Smooth muscle cell (in vitro differentiated cells): ENCODE measurements at regions not wholly inside any gene's neighbourhood (a gene's known extent, or its start where the extent isn't known, plus 50 kb on each side); places are given as distances from the start of the nearest gene placed in this dataset.

Experiments used
- DNase-seq: peaks from one replicate; lab custom pipeline; 2025; ENCODE audit not compliant: unreplicated experiment; lab: John Stamatoyannopoulos, UW
- H2AFZ ChIP-seq: fragments of 200-600 bp; sonication (generic); 2 replicates; pipeline ENCODE4 v1.6.0; 2016; ENCODE audit warnings: antibody characterized with exemption, low read depth, mild to moderate bottlenecking
- H3F3A ChIP-seq: fragments of 200-600 bp; sonication (generic); 2 replicates; pipeline ENCODE4 v1.6.0; 2017; ENCODE audit warnings: antibody characterized with exemption, low read depth
- H3K27ac ChIP-seq: fragments of 200-600 bp; sonication (generic); 2 replicates; pipeline ENCODE4 v1.5.1; 2016; ENCODE audit warnings: low read depth, mild to moderate bottlenecking
- H3K27me3 ChIP-seq: fragments of 200-600 bp; sonication (generic); 2 replicates; pipeline ENCODE4 v1.6.1; 2016; ENCODE audit warnings: low read depth, mild to moderate bottlenecking
- H3K36me3 ChIP-seq: fragments of 200-600 bp; sonication (generic); 2 replicates; pipeline ENCODE4 v1.5.1; 2016; ENCODE audit warnings: low read depth
- H3K4me1 ChIP-seq: fragments of 200-600 bp; sonication (generic); 2 replicates; pipeline ENCODE4 v1.5.1; 2016; ENCODE audit warnings: low read depth
- H3K4me2 ChIP-seq: fragments of 200-600 bp; sonication (generic); 2 replicates; pipeline ENCODE4 v1.6.0; 2016; ENCODE audit warnings: mild to moderate bottlenecking
- H3K4me3 ChIP-seq: fragments of 200-600 bp; sonication (generic); 2 replicates; pipeline ENCODE4 v1.5.1; 2016; ENCODE audit warnings: mild to moderate bottlenecking
- H3K79me2 ChIP-seq: fragments of 200-600 bp; sonication (generic); 2 replicates; pipeline ENCODE4 v1.6.0; 2016; ENCODE audit warnings: low read depth, mild to moderate bottlenecking
- H3K9ac ChIP-seq: fragments of 200-600 bp; sonication (generic); 2 replicates; pipeline ENCODE4 v1.6.0; 2016; ENCODE audit warnings: low read depth
- H3K9me3 ChIP-seq: fragments of 200-600 bp; sonication (generic); replicated peaks from 2 replicates; pipeline ENCODE4 v1.5.1; 2016; ENCODE audit warnings: low read depth
- H4K20me1 ChIP-seq: fragments of 200-600 bp; sonication (generic); 2 replicates; pipeline ENCODE4 v1.6.0; 2016; ENCODE audit warnings: low read depth
- CTCF ChIP-seq: fragments of 200-600 bp; sonication (generic); IDR thresholded peaks from 2 replicates; pipeline ENCODE4 v1.5.1; 2017; ENCODE audit warnings: borderline replicate concordance, mild to moderate bottlenecking, antibody characterized with exemption; ENCODE audit not compliant: insufficient read depth, poor library complexity, severe bottlenecking
- WGBS: methylation state at CpG from one replicate; pipeline ENCODE4 v1.1.7; 2016; ENCODE audit warnings: low lambda C conversion rate; 5-methylcytosine and 5-hydroxymethylcytosine counted together

GRCh38 chrX:147736045-147736444 lies 175.7 kb upstream of the FMR1 start:
- Histone ChIP-seq H3F3A (no peaks in the 10 kb centered on the region), H3K27me3 (no peaks in the 10 kb centered on the region), H4K20me1 (no peaks in the 10 kb centered on the region), H2AFZ (no peak overlapping the region), H3K79me2 (no peaks in the 10 kb centered on the region), H3K9me3 (no peaks in the 10 kb centered on the region), H3K4me1 (no peaks in the 10 kb centered on the region), H3K4me2 (no peak overlapping the region), H3K36me3 (no peaks in the 10 kb centered on the region), H3K27ac (no peak overlapping the region), H3K4me3 (no peak overlapping the region), H3K9ac (no peak overlapping the region)
- WGBS, result 30% methylated on average over 5 of the region's 5 CpGs
- no peak for TF ChIP-seq CTCF
- no peak for DNase-seq

DNA sequence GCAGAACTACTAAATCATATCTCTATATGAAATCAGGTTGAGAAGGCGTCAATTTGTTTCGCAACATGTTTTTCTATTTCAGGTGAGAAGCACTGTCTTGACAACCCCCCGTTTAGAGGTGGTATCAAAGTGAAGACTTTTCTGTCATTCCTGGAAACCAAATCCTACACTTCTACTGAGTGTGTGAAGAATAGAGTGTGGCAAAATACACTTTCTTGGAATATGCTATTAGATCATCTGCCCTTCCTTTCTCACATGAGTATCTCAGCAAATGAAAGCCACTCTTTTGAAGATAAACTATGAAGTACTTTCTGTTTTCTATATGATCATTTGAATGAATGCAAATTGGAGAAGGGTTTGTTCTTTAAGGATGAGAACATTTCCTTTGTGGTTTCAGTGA lies 174.0 kb upstream of the FMR1 start:
- DNase-seq, result no peak
- TF ChIP-seq CTCF, result no peak
- Histone ChIP-seq H3K4me1 (no peaks in the 10 kb centered on the region), H3K27ac (no peak overlapping the region), H3F3A (no peaks in the 10 kb centered on the region), H3K4me3 (no peak overlapping the region), H3K36me3 (no peaks in the 10 kb centered on the region), H3K9me3 (no peaks in the 10 kb centered on the region), H4K20me1 (no peaks in the 10 kb centered on the region), H3K79me2 (no peaks in the 10 kb centered on the region), H3K4me2 (no peak overlapping the region), H3K9ac (no peak overlapping the region), H2AFZ (no peak overlapping the region), H3K27me3 (no peaks in the 10 kb centered on the region)
- WGBS, result 78% methylated on average over 3 of the region's 3 CpGs

DNA sequence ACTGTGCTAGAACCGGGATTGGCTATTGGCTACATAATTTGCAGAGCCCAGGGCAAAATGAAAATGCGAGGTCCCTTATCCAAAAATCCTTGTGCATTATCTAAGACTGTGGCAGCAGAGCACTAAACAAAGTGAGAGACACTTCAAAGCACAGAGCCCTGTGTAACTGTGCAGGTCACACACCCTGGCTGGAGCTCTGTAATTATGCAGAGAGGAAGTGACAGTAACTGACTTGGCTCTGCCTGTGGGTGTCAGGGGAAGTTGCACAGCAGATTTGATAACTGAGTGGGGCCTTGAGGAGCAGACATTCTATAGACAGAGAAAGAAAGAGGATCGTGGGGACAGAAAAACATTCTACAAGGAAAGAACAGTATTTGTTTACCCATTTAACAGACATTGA lies 173.5 kb upstream of the FMR1 start:
- Histone ChIP-seq H3K79me2 (no peaks in the 10 kb centered on the region), H3K4me1 (no peaks in the 10 kb centered on the region), H3K9ac (no peak overlapping the region), H4K20me1 (no peaks in the 10 kb centered on the region), H3F3A (no peaks in the 10 kb centered on the region), H3K27ac (no peak overlapping the region), H3K36me3 (no peaks in the 10 kb centered on the region), H3K4me2 (no peak overlapping the region), H3K27me3 (no peaks in the 10 kb centered on the region), H3K9me3 (no peaks in the 10 kb centered on the region), H3K4me3 (no peak overlapping the region), H2AFZ (no peak overlapping the region)
- DNase-seq, result no peak
- WGBS, result 63% methylated on average over 3 of the region's 3 CpGs
- no peak for TF ChIP-seq CTCF

- no peaks in the 10 kb centered on the region for H3K36me3 ChIP-seq
- H3F3A ChIP-seq, result no peaks in the 10 kb centered on the region
- no peak for TF ChIP-seq CTCF
- H2AFZ ChIP-seq, result no peak overlapping the region
- H3K9ac ChIP-seq, result no peak overlapping the region
- H3K4me2 ChIP-seq, result no peak overlapping the region
- 54% methylated on average over 1 of the region's 1 CpG for whole genome bisulfite sequencing
- no peaks in the 10 kb centered on the region for H3K4me1 ChIP-seq
- no peaks in the 10 kb centered on the region for H3K9me3 ChIP-seq
- H4K20me1 ChIP-seq, result no peaks in the 10 kb centered on the region
- no peak overlapping the region for H3K4me3 ChIP-seq
- no peak for DNase-seq
- H3K27ac ChIP-seq, result no peak overlapping the region
- H3K27me3 ChIP-seq, result no peaks in the 10 kb centered on the region
- H3K79me2 ChIP-seq, result no peaks in the 10 kb centered on the region
Measured at GRCh38 chrX:147739196-147739595, 172.5 kb upstream of the FMR1 start.
